HL-60 (cell line): ENCODE measurements at regions not wholly inside any gene's neighbourhood (a gene's known extent, or its start where the extent isn't known, plus 50 kb on each side); places are given as distances from the start of the nearest gene placed in this dataset.

ENCODE experiments used
- DNase-seq, 2 experiments: peaks; one replicate each; pipeline ENCODE4 v3.0.0-alpha.2; 2010 to 2020; ENCODE audit warnings: low read depth in 1 of 2, low spot score in 1 of 2
- H3K27ac ChIP-seq: fragments of 250-450 bp; sonication (Bioruptor Pico); replicated peaks from 2 replicates; pipeline ENCODE4 v1.5.1; 2020; ENCODE audit warnings: mild to moderate bottlenecking, moderate library complexity
- H3K27me3 ChIP-seq: fragments of 250-450 bp; sonication (Bioruptor Pico); 2 replicates; pipeline ENCODE4 v1.5.1; 2021; ENCODE audit warnings: mild to moderate bottlenecking, moderate library complexity; ENCODE audit not compliant: insufficient read depth, poor library complexity, severe bottlenecking
- H3K4me3 ChIP-seq: replicated peaks from 2 replicates; pipeline ENCODE4 v1.5.1; 2011; ENCODE audit warnings: mild to moderate bottlenecking, control low read depth, low read length; ENCODE audit not compliant: insufficient read depth
- GABPA ChIP-seq: IDR thresholded peaks from 2 replicates; pipeline ENCODE4 v1.6.1; 2012; ENCODE audit warnings: low read depth
- POLR2AphosphoS5 ChIP-seq: IDR thresholded peaks from 2 replicates; pipeline ENCODE4 v1.6.1; 2012; ENCODE audit warnings: low read depth
- SPI1 ChIP-seq: IDR thresholded peaks from 2 replicates; pipeline ENCODE4 v1.6.1; 2012; ENCODE audit warnings: low read depth, mild to moderate bottlenecking, borderline replicate concordance
- TF ChIP-seq, protein P1 (sequence below): IDR thresholded peaks from 2 replicates; pipeline ENCODE4 v1.6.1; 2012; ENCODE audit warnings: low read depth; ENCODE audit not compliant: insufficient replicate concordance
- TF ChIP-seq, protein P2 (sequence below): IDR thresholded peaks from one replicate; pipeline ENCODE4 v1.5.1; 2011; ENCODE audit warnings: low read length, control low read depth, inconsistent platforms; ENCODE audit not compliant: insufficient read depth

DNA sequence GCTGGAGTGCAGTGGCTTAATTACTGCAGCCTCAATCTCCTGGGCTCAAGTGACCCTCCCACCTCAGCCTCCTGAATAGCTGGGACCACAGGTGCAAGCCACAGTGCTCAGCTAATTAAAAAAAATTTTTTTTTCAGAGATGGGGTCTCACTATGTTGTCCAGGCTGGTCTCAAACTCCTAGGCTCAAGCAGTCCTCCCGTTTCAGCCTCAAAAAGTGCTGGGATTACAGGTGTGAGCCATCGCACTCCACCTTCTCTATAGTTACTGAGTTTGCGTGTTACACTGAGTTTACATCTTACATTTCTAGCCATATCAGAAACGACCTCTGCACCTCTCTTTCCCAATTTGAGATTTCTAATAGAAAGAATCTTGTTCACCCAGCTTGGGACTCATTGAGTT lies 53.6 kb upstream of the EML4 start:
- TF ChIP-seq, protein P1, sequence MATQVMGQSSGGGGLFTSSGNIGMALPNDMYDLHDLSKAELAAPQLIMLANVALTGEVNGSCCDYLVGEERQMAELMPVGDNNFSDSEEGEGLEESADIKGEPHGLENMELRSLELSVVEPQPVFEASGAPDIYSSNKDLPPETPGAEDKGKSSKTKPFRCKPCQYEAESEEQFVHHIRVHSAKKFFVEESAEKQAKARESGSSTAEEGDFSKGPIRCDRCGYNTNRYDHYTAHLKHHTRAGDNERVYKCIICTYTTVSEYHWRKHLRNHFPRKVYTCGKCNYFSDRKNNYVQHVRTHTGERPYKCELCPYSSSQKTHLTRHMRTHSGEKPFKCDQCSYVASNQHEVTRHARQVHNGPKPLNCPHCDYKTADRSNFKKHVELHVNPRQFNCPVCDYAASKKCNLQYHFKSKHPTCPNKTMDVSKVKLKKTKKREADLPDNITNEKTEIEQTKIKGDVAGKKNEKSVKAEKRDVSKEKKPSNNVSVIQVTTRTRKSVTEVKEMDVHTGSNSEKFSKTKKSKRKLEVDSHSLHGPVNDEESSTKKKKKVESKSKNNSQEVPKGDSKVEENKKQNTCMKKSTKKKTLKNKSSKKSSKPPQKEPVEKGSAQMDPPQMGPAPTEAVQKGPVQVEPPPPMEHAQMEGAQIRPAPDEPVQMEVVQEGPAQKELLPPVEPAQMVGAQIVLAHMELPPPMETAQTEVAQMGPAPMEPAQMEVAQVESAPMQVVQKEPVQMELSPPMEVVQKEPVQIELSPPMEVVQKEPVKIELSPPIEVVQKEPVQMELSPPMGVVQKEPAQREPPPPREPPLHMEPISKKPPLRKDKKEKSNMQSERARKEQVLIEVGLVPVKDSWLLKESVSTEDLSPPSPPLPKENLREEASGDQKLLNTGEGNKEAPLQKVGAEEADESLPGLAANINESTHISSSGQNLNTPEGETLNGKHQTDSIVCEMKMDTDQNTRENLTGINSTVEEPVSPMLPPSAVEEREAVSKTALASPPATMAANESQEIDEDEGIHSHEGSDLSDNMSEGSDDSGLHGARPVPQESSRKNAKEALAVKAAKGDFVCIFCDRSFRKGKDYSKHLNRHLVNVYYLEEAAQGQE = no peak
- TF ChIP-seq GABPA = no peak
- no peak for TF ChIP-seq SPI1
- no peak overlapping the region for H3K4me3 ChIP-seq
- DNase-seq = no peak
- H3K27ac ChIP-seq = no peak overlapping the region
- no peaks in the 10 kb centered on the region for H3K27me3 ChIP-seq

DNA sequence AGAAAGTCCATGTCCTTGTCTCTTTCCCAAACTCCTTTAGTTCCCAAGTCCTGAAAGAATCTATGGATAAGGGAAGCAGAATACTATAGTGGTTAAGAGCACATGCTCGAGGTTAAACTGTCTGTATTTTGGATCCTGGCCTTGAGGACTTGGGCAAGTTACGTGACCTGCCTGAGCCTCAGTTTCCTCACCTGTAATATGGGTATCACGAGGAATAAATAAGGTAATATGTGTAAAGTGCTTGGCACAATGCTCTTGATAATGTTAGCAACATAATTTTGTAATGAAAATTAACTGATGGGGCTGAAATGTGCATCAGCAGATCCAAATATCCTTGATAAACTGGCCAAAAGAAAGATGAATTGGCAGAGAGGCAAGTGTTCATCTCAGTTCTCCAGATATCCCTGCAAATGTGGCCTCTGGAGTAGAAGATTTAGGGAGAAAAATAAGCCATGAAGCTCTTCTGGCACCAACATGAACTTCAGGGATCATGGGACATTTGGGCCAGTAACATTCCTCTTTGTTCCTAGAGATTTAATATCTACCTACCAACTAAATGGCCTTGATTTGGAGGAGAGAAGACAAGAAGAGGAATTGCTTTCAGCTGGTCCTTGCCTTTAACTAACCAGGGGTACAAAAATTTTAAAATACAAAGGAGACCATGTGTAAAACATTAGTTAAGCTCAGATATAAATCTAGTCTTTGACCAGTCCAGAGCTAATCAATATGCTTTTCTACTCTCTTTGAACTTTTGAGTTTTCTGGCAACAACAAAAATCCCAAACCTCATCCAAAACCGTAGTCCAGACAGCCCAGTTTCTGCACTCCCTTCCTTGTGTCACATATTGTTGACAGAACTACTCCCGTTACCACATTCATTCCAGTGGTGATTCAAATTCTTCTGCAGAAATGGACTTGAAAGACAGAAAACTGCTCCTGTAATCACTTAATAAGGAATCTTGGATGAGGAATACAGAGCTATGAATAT lies 52.7 kb upstream of the EML4 start:
- no peak for DNase-seq
- no peak overlapping the region for H3K4me3 ChIP-seq
- H3K27ac ChIP-seq = no peak overlapping the region
- H3K27me3 ChIP-seq = no peaks in the 10 kb centered on the region
- TF ChIP-seq, protein P2, sequence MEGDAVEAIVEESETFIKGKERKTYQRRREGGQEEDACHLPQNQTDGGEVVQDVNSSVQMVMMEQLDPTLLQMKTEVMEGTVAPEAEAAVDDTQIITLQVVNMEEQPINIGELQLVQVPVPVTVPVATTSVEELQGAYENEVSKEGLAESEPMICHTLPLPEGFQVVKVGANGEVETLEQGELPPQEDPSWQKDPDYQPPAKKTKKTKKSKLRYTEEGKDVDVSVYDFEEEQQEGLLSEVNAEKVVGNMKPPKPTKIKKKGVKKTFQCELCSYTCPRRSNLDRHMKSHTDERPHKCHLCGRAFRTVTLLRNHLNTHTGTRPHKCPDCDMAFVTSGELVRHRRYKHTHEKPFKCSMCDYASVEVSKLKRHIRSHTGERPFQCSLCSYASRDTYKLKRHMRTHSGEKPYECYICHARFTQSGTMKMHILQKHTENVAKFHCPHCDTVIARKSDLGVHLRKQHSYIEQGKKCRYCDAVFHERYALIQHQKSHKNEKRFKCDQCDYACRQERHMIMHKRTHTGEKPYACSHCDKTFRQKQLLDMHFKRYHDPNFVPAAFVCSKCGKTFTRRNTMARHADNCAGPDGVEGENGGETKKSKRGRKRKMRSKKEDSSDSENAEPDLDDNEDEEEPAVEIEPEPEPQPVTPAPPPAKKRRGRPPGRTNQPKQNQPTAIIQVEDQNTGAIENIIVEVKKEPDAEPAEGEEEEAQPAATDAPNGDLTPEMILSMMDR = no peak
- TF ChIP-seq, protein P1 = no peak
- TF ChIP-seq POLR2AphosphoS5 = no peak
- TF ChIP-seq GABPA = no peak
- TF ChIP-seq SPI1 = no peak

DNA sequence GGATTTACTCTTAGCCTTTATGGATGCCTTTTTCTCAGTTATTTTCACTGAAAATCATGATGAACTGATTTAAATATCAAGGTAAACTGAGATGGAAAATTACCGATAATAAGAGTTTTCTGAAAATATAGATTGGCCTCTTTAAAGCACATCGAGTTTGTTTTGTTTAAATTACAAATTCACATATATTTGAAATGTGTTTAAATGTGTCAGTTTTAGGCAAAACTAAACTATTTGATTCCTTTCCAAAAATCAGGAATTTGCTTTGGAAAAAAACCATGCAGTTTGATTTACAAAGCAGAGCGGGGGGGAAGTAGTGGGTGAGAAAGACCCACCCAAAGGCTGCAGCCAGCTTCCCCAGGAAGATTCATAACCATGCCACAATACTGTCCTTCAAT lies 52.0 kb upstream of the EML4 start:
- Histone ChIP-seq H3K27me3 (no peaks in the 10 kb centered on the region), H3K4me3 (no peak overlapping the region), H3K27ac (no peak overlapping the region)
- DNase-seq = no peak
- TF ChIP-seq, protein P2 = no peak
- TF ChIP-seq, protein P1 = no peak
- TF ChIP-seq POLR2AphosphoS5 (no peak), GABPA (no peak)
